ENCODE measurements at regions not wholly inside any gene's neighbourhood (a gene's known extent, or its start where the extent isn't known, plus 50 kb on each side); places are given as distances from the start of the nearest gene placed in this dataset.

- no peak for DNase-seq (ENCODE audit: low read depth)
Measured at GRCh38 chr2:71891719-71892422, 255.8 kb downstream of the CYP26B1 start.

- no peak for DNase-seq (ENCODE audit: low read depth)
Measured at GRCh38 chr2:71891155-71891554, 256.5 kb downstream of the CYP26B1 start.

- DNase-seq (ENCODE audit: low read depth): no peak
Measured at GRCh38 chr2:71889759-71890684, 257.6 kb downstream of the CYP26B1 start.

- DNase-seq (ENCODE audit: low read depth): no peak
Measured at GRCh38 chr2:71888751-71889445, 258.8 kb downstream of the CYP26B1 start.

GRCh38 chr2:71887196-71887595, 260.5 kb downstream of the CYP26B1 start:
- DNase-seq (ENCODE audit: low read depth): no peak

- no peak for DNase-seq (ENCODE audit: low read depth)
Measured at GRCh38 chr2:71886241-71886640, 261.4 kb downstream of the CYP26B1 start.

- no peak for DNase-seq (ENCODE audit: low read depth)
Measured at GRCh38 chr2:71884303-71885042, 263.2 kb downstream of the CYP26B1 start.

- no peak for DNase-seq (ENCODE audit: low read depth)
Measured at GRCh38 chr2:71882949-71883472, 264.7 kb downstream of the CYP26B1 start.

GRCh38 chr2:71882236-71882946, 265.3 kb downstream of the CYP26B1 start:
- DNase-seq (ENCODE audit: low read depth): no peak

- no peak for DNase-seq (ENCODE audit: low read depth)
Measured at GRCh38 chr2:71880846-71881610, 266.6 kb downstream of the CYP26B1 start.

GRCh38 chr2:71880287-71880686, 267.4 kb downstream of the CYP26B1 start:
- no peak for DNase-seq (ENCODE audit: low read depth)

- DNase-seq (ENCODE audit: low read depth): no peak
Measured at GRCh38 chr2:71879509-71880184, 268.0 kb downstream of the CYP26B1 start.

- DNase-seq (ENCODE audit: low read depth): no peak
Measured at GRCh38 chr2:71878626-71879508, 268.8 kb downstream of the CYP26B1 start.

GRCh38 chr2:71877636-71878035, 270.0 kb downstream of the CYP26B1 start:
- no peak for DNase-seq (ENCODE audit: low read depth)

- no peak for DNase-seq (ENCODE audit: low read depth)
Measured at GRCh38 chr2:71876542-71877451, 270.9 kb downstream of the CYP26B1 start.

GRCh38 chr2:71872466-71873051, 275.1 kb downstream of the CYP26B1 start:
- DNase-seq (ENCODE audit: low read depth): no peak

GRCh38 chr2:71865391-71865965, 282.2 kb downstream of the CYP26B1 start:
- no peak for DNase-seq (ENCODE audit: low read depth)
